ENCODE measurements at regions not wholly inside any gene's neighbourhood (a gene's known extent, or its start where the extent isn't known, plus 50 kb on each side); places are given as distances from the start of the nearest gene placed in this dataset.

GRCh38 chr3:167188592-167188991 is 191.5 kb downstream of the ZBBX start:
- H3K4me3 Mint-ChIP-seq = no peak overlapping the region
- DNase-seq = no peak

GRCh38 chr3:167187221-167187620 is 192.9 kb downstream of the ZBBX start:
- Mint-ChIP-seq H3K4me3 (no peak overlapping the region), H3K36me3 (peaks cover 0 to 3% (median 0%) of the 10 kb centered on the region in 3 donors), H3K4me1 (no peaks in the 10 kb centered on the region), H3K27me3 (ENCODE audit: low read depth in 3 of 3) (peaks cover 0 to 4% (median 0%) of the 10 kb centered on the region in 3 donors), H3K27ac (no peak overlapping the region), H3K9me3 (peaks cover 3 to 41% (median 8%) of the 10 kb centered on the region in 6 donors)
- no peak for DNase-seq

More at GRCh38 chr3:167188592-167188991, 191.5 kb downstream of the ZBBX start:
- H3K9me3 Mint-ChIP-seq = peaks cover 3 to 35% (median 13%) of the 10 kb centered on the region in 6 donors
- H3K4me1 Mint-ChIP-seq = no peaks in the 10 kb centered on the region
- H3K27me3 Mint-ChIP-seq (ENCODE audit: low read depth in 3 of 3) = peaks cover 0 to under 1% (median 0%) of the 10 kb centered on the region in 3 donors
- H3K36me3 Mint-ChIP-seq = peaks cover 0 to 3% (median 0%) of the 10 kb centered on the region in 3 donors
- no peak overlapping the region for H3K27ac Mint-ChIP-seq

GRCh38 chr3:167184511-167184910 is 195.6 kb downstream of the ZBBX start:
- no peak for DNase-seq
- Mint-ChIP-seq H3K4me3 (no peak overlapping the region), H3K27me3 (ENCODE audit: low read depth in 3 of 3) (peaks cover 0 to 4% (median 0%) of the 10 kb centered on the region in 3 donors), H3K4me1 (no peaks in the 10 kb centered on the region), H3K9me3 (peaks cover 2 to 42% (median 4%) of the 10 kb centered on the region in 6 donors), H3K36me3 (no peaks in the 10 kb centered on the region), H3K27ac (no peak overlapping the region)

GRCh38 chr3:167172377-167172776 is 207.7 kb downstream of the ZBBX start:
- Mint-ChIP-seq H3K36me3 (no peaks in the 10 kb centered on the region), H3K4me3 (no peak overlapping the region), H3K27ac (no peak overlapping the region), H3K9me3 (peaks cover 7 to 28% (median 18%) of the 10 kb centered on the region in 6 donors), H3K4me1 (no peaks in the 10 kb centered on the region), H3K27me3 (ENCODE audit: low read depth in 3 of 3) (peaks cover 0 to 1% (median 0%) of the 10 kb centered on the region in 3 donors)
- DNase-seq = no peak

GRCh38 chr3:167167491-167167890 is 212.6 kb downstream of the ZBBX start:
- Mint-ChIP-seq H3K9me3 (peaks cover 3 to 20% (median 10%) of the 10 kb centered on the region in 6 donors), H3K27me3 (ENCODE audit: low read depth in 3 of 3) (no peaks in the 10 kb centered on the region), H3K36me3 (no peaks in the 10 kb centered on the region), H3K4me1 (no peaks in the 10 kb centered on the region), H3K27ac (no peak overlapping the region), H3K4me3 (no peak overlapping the region)
- no peak for DNase-seq

GRCh38 chr3:167166594-167167253 is 213.4 kb downstream of the ZBBX start:
- no peak overlapping the region for H3K4me3 Mint-ChIP-seq
- no peaks in the 10 kb centered on the region for H3K27me3 Mint-ChIP-seq (ENCODE audit: low read depth in 3 of 3)
- no peak for DNase-seq
- H3K36me3 Mint-ChIP-seq = no peaks in the 10 kb centered on the region
- H3K9me3 Mint-ChIP-seq = peaks cover 3 to 20% (median 8%) of the 10 kb centered on the region in 6 donors
- H3K27ac Mint-ChIP-seq = no peak overlapping the region
- no peaks in the 10 kb centered on the region for H3K4me1 Mint-ChIP-seq

GRCh38 chr3:167166012-167166411 is 214.1 kb downstream of the ZBBX start:
- H3K27me3 Mint-ChIP-seq (ENCODE audit: low read depth in 3 of 3) = no peaks in the 10 kb centered on the region
- no peak for DNase-seq
- H3K27ac Mint-ChIP-seq = no peak overlapping the region
- H3K4me3 Mint-ChIP-seq = no peak overlapping the region
- no peaks in the 10 kb centered on the region for H3K4me1 Mint-ChIP-seq
- peaks cover under 1 to 20% (median 7%) of the 10 kb centered on the region in 6 donors for H3K9me3 Mint-ChIP-seq
- no peaks in the 10 kb centered on the region for H3K36me3 Mint-ChIP-seq

GRCh38 chr3:167163580-167163979 is 216.5 kb downstream of the ZBBX start:
- Mint-ChIP-seq H3K4me1 (no peaks in the 10 kb centered on the region), H3K27ac (no peak overlapping the region), H3K9me3 (peaks cover 1 to 19% (median 9%) of the 10 kb centered on the region in 6 donors), H3K36me3 (no peaks in the 10 kb centered on the region), H3K27me3 (ENCODE audit: low read depth in 3 of 3) (no peaks in the 10 kb centered on the region), H3K4me3 (no peak overlapping the region)
- no peak for DNase-seq

- DNase-seq = no peak
- peaks cover 7 to 24% (median 8%) of the 10 kb centered on the region in 6 donors for H3K9me3 Mint-ChIP-seq
- no peaks in the 10 kb centered on the region for H3K36me3 Mint-ChIP-seq
- H3K27me3 Mint-ChIP-seq (ENCODE audit: low read depth in 3 of 3) = no peaks in the 10 kb centered on the region
- H3K4me3 Mint-ChIP-seq = no peak overlapping the region
- no peaks in the 10 kb centered on the region for H3K4me1 Mint-ChIP-seq
- no peak overlapping the region for H3K27ac Mint-ChIP-seq
These were observed 218.0 kb downstream of the ZBBX start for GRCh38 chr3:167162083-167162482.

- Mint-ChIP-seq H3K4me1 (no peaks in the 10 kb centered on the region), H3K4me3 (no peak overlapping the region), H3K27ac (no peak overlapping the region), H3K36me3 (no peaks in the 10 kb centered on the region), H3K9me3 (peaks cover 6 to 33% (median 10%) of the 10 kb centered on the region in 6 donors), H3K27me3 (ENCODE audit: low read depth in 3 of 3) (no peaks in the 10 kb centered on the region)
- no peak for DNase-seq
These were observed 219.3 kb downstream of the ZBBX start for GRCh38 chr3:167160781-167161180.

- Mint-ChIP-seq H3K4me1 (no peaks in the 10 kb centered on the region), H3K9me3 (peaks cover 6 to 37% (median 14%) of the 10 kb centered on the region in 6 donors), H3K4me3 (no peak overlapping the region), H3K27ac (no peak overlapping the region), H3K27me3 (ENCODE audit: low read depth in 3 of 3) (peaks cover 0 to 2% (median 0%) of the 10 kb centered on the region in 3 donors), H3K36me3 (peaks cover 0 to 4% (median 0%) of the 10 kb centered on the region in 3 donors)
- DNase-seq = no peak
These were observed 228.5 kb downstream of the ZBBX start for GRCh38 chr3:167151636-167152035.

- no peak for DNase-seq
- H3K27me3 Mint-ChIP-seq (ENCODE audit: low read depth in 3 of 3) = peaks cover 0 to 4% (median 0%) of the 10 kb centered on the region in 3 donors
- peaks cover 5 to 15% (median 9%) of the 10 kb centered on the region in 6 donors for H3K9me3 Mint-ChIP-seq
- H3K4me3 Mint-ChIP-seq = no peak overlapping the region
- no peak overlapping the region for H3K27ac Mint-ChIP-seq
- H3K36me3 Mint-ChIP-seq = peaks cover 0 to 4% (median 0%) of the 10 kb centered on the region in 3 donors
- no peaks in the 10 kb centered on the region for H3K4me1 Mint-ChIP-seq
These were observed 232.0 kb downstream of the ZBBX start for GRCh38 chr3:167148136-167148535.

- Mint-ChIP-seq H3K9me3 (peaks cover 5 to 17% (median 8%) of the 10 kb centered on the region in 6 donors), H3K27ac (no peak overlapping the region), H3K36me3 (peaks cover 0 to 4% (median 0%) of the 10 kb centered on the region in 3 donors), H3K27me3 (ENCODE audit: low read depth in 3 of 3) (peaks cover 0 to 4% (median 0%) of the 10 kb centered on the region in 3 donors), H3K4me3 (no peak overlapping the region), H3K4me1 (no peaks in the 10 kb centered on the region)
- no peak for DNase-seq
These were observed 233.2 kb downstream of the ZBBX start for GRCh38 chr3:167146911-167147310.

GRCh38 chr3:167125612-167126407 is 254.3 kb downstream of the ZBBX start:
- Mint-ChIP-seq H3K36me3 (no peaks in the 10 kb centered on the region), H3K27me3 (ENCODE audit: low read depth in 3 of 3) (peaks cover 0 to 3% (median 0%) of the 10 kb centered on the region in 3 donors), H3K27ac (no peak overlapping the region), H3K4me3 (no peak overlapping the region), H3K9me3 (peaks cover 12 to 33% (median 20%) of the 10 kb centered on the region in 6 donors), H3K4me1 (no peaks in the 10 kb centered on the region)
- DNase-seq = no peak
